ENCODE measurements at regions not wholly inside any gene's neighbourhood (a gene's known extent, or its start where the extent isn't known, plus 50 kb on each side); places are given as distances from the start of the nearest gene placed in this dataset.
"Not testable (repeated sequence)": the region's sequence is repeated elsewhere in the genome, so short reads cannot be mapped to it uniquely, and the experiment has no call there.

DNA sequence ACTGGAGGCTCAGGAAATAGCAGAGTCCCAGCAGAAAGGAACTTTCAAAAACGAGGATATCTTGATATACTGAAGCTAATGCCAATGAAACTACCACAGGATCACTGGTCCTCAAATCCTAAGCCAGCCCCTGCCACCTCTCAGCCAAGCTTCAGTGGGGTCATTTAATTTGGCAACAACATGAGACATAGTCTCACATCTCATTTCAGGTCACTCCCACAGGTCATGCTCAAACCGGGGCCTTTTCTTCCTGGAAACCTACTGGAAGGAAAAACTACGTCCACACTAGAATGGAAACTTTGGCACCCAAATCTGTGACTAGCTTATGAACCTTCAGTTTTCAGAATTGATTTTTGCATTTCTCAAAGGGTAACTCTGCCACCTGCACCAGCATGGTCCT is 61.9 kb upstream of the CYP2D6 start:
- H3K4me3 ChIP-seq (ENCODE audit: low read depth, low read length): no peak overlapping the region
- no peak for DNase-seq (ENCODE audit: low read depth)
- TF ChIP-seq CTCF (conservative IDR thresholded peaks at IDR 0.05; ENCODE audit: low read depth, low read length): no peak

GRCh38 chr22:42190274-42190673 is 59.7 kb upstream of the CYP2D6 start:
- TF ChIP-seq CTCF (conservative IDR thresholded peaks at IDR 0.05; ENCODE audit: low read depth, low read length): no peak
- DNase-seq (ENCODE audit: low read depth): no peak
- H3K4me3 ChIP-seq (ENCODE audit: low read depth, low read length): no peak overlapping the region

- TF ChIP-seq CTCF (conservative IDR thresholded peaks at IDR 0.05; ENCODE audit: low read depth, low read length): no peak
- no peak for DNase-seq (ENCODE audit: low read depth)
- no peak overlapping the region for H3K4me3 ChIP-seq (ENCODE audit: low read depth, low read length)
These were observed 59.2 kb upstream of the CYP2D6 start for GRCh38 chr22:42189761-42190160.

DNA sequence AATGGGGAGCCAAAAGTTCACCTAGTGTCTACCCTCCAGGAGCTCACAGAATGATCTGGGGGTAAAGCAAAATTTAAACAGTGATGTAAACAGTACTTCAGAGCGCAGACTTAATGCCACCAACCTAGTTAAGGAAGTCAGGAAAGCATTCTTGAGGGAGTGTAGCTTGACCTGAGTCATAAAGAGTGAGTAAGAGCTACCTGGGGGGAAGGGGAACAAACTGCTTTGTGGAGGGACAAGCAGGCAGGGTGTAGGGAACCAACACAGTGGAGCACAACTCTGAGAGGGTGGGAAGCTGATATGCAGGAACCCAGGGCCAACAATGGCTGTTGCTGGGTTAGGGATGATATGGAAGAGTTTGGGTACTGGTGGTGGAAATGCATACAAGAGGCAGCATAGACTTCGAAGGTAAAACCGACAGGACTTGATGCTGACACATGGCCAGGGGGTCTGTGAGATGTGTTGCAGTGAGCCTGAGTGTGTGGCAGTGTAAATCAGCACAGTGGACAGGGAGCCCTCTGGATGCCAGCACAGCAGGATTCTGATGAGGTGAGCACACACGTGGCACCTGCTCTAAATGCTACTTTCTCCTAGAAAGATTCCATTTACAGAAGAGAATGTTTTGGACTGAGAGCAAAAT is 58.3 kb upstream of the CYP2D6 start:
- DNase-seq (ENCODE audit: low read depth): no peak
- H3K4me3 ChIP-seq (ENCODE audit: low read depth, low read length): no peak overlapping the region
- no peak for TF ChIP-seq CTCF (conservative IDR thresholded peaks at IDR 0.05; ENCODE audit: low read depth, low read length)

GRCh38 chr22:42187646-42188045 is 57.0 kb upstream of the CYP2D6 start:
- H3K4me3 ChIP-seq (ENCODE audit: low read depth, low read length): no peak overlapping the region
- no peak for DNase-seq (ENCODE audit: low read depth)
- TF ChIP-seq CTCF (conservative IDR thresholded peaks at IDR 0.05; ENCODE audit: low read depth, low read length): no peak

DNA sequence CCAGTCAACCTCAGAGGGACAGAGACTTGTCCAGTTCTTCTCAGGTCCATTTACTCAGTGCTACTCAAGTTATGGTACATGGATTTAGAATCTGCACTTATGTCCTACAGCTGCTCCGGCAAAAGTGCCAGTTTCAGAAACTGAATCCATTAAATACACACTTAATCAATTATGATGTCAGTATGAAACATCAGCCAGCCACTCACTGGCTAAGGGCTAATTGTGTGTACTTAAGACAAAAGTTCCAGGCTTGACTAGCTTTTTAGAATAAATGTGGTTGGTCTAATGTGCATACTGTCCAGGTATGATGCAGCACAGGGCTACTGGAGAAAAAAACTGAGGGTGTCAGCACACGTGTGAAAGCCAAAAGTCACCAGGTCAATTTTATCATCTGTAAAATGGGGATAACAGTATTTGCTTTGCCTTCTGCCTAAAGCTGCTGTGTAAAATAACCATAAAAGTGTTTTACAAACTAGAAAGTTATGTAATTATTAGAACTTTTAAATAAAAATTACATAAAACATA is 55.4 kb upstream of the CYP2D6 start:
- no peak overlapping the region for H3K4me3 ChIP-seq (ENCODE audit: low read depth, low read length)
- no peak for TF ChIP-seq CTCF (conservative IDR thresholded peaks at IDR 0.05; ENCODE audit: low read depth, low read length)
- DNase-seq (ENCODE audit: low read depth): no peak

DNA sequence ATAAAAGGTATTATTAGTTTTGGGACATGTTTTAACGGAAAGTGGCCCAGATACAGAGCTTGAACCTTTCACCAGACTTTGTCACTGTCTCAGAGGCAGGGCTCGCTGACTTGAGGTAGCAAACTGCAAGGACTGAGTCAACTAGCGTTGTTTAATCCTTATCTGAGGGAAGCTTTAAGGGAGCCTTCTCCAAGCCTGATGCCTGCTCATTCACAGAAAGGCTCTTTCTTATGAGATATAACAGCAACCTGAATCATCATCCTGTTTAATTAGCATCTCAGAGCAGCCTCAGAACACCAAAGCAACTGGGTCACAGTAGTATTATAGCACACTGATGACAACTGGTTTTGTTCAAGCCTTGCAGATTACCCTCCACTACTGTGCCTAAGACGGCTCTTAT is 54.2 kb upstream of the CYP2D6 start:
- no peak for TF ChIP-seq CTCF (conservative IDR thresholded peaks at IDR 0.05; ENCODE audit: low read depth, low read length)
- no peak for DNase-seq (ENCODE audit: low read depth)
- H3K4me3 ChIP-seq (ENCODE audit: low read depth, low read length): no peak overlapping the region

DNA sequence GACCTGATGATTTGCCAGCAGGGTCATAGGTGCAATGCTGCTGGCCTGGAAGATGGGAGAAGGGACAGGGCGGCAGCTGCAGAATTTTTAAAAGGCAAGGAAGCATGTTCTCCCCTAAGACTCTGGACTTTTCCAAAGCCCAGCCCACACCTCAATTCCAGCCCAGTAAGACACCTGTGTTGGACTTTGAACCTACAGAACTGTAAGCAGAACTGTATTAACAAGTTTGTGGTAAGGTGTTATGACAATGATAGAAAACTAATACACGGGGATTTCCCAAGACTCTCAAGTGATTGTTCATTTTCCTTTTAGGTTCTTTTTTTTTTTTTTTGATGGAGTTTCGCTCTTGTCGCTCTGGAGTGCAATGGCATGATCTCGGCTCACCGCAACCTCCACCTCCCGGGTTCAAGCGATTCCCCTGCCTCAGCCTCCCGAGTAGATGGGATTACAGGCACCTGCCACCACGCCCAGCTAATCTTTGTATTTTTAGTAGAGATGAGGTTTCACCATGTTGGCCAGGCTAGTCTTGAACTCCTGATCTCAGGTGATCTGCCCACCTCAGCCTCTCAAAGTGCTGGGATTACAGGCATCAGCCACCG is 53.0 kb upstream of the CYP2D6 start:
- DNase-seq (ENCODE audit: low read depth); H3K4me3 ChIP-seq (ENCODE audit: low read depth, low read length): not testable (repeated sequence)
